Neural progenitor cell (in vitro differentiated cells): ENCODE measurements at regions not wholly inside any gene's neighbourhood (a gene's known extent, or its start where the extent isn't known, plus 50 kb on each side); places are given as distances from the start of the nearest gene placed in this dataset.

ENCODE experiments used
- DNase-seq: peaks from one replicate; pipeline ENCODE4 v3.0.0-alpha.2; 2016; ENCODE audit warnings: low spot score
- H2AFZ ChIP-seq: fragments of 200-600 bp; sonication (generic); replicated peaks from 2 replicates; pipeline ENCODE4 v1.6.1; 2016; ENCODE audit warnings: antibody characterized with exemption
- H3F3A ChIP-seq: fragments of 200-600 bp; sonication (generic); 2 replicates; pipeline ENCODE4 v1.6.1; 2016; ENCODE audit warnings: antibody characterized with exemption, low read depth
- H3K27ac ChIP-seq: fragments of 200-600 bp; sonication (generic); 2 replicates; pipeline ENCODE4 v1.5.1; 2016; ENCODE audit warnings: mild to moderate bottlenecking
- H3K27me3 ChIP-seq: fragments of 200-600 bp; sonication (generic); 2 replicates; pipeline ENCODE4 v1.6.1; 2016; ENCODE audit warnings: mild to moderate bottlenecking, moderate library complexity
- H3K36me3 ChIP-seq: fragments of 200-600 bp; sonication (generic); 2 replicates; pipeline ENCODE4 v1.5.1; 2016
- H3K4me1 ChIP-seq: fragments of 200-600 bp; sonication (generic); 2 replicates; pipeline ENCODE4 v1.6.1; 2016; ENCODE audit warnings: mixed run types
- H3K4me2 ChIP-seq: fragments of 200-600 bp; sonication (generic); 2 replicates; pipeline ENCODE4 v1.6.1; 2016
- H3K4me3 ChIP-seq: fragments of 200-600 bp; sonication (generic); 2 replicates; pipeline ENCODE4 v1.5.1; 2016
- H3K79me2 ChIP-seq: fragments of 200-600 bp; sonication (generic); 2 replicates; pipeline ENCODE4 v1.6.1; 2016; ENCODE audit warnings: low read depth
- H3K9ac ChIP-seq: fragments of 200-600 bp; sonication (generic); 2 replicates; pipeline ENCODE4 v1.6.1; 2016
- H3K9me3 ChIP-seq: fragments of 200-600 bp; sonication (generic); 2 replicates; pipeline ENCODE4 v1.5.1; 2016; ENCODE audit warnings: low read depth
- H4K20me1 ChIP-seq: fragments of 200-600 bp; sonication (generic); 2 replicates; pipeline ENCODE4 v1.6.1; 2016; ENCODE audit warnings: low read depth
- H3K27ac Mint-ChIP-seq: 3 replicates; pipeline ENCODE4 v1.8.0; 2021; ENCODE audit warnings: mixed read lengths
- H3K27me3 Mint-ChIP-seq: 2 replicates; pipeline ENCODE4 v1.8.0; 2022; ENCODE audit warnings: low read depth, mild to moderate bottlenecking, inconsistent platforms, moderate library complexity, mixed read lengths; ENCODE audit not compliant: insufficient read depth
- H3K36me3 Mint-ChIP-seq: 3 replicates; pipeline ENCODE4 v1.8.0; 2021; ENCODE audit warnings: mixed read lengths
- H3K4me1 Mint-ChIP-seq: 3 replicates; pipeline ENCODE4 v1.8.0; 2021; ENCODE audit warnings: mixed read lengths
- H3K4me3 Mint-ChIP-seq: 3 replicates; pipeline ENCODE4 v1.8.0; 2021; ENCODE audit warnings: mild to moderate bottlenecking, moderate library complexity, mixed read lengths
- H3K9me3 Mint-ChIP-seq: 3 replicates; pipeline ENCODE4 v1.8.0; 2020; ENCODE audit warnings: mixed read lengths
- EZH2 ChIP-seq: fragments of 200-600 bp; sonication (generic); IDR thresholded peaks from 2 replicates; pipeline ENCODE4 v1.6.1; 2017; ENCODE audit warnings: antibody characterized with exemption, mild to moderate bottlenecking, moderate library complexity
- EZH2phosphoT487 ChIP-seq: fragments of 200-600 bp; sonication (generic); IDR thresholded peaks from 2 replicates; pipeline ENCODE4 v1.6.1; 2017; ENCODE audit warnings: antibody characterized with exemption
- TF ChIP-seq, protein P1 (sequence below): fragments of 200-600 bp; sonication (generic); IDR thresholded peaks from 2 replicates; pipeline ENCODE4 v1.5.1; 2017; ENCODE audit warnings: antibody characterized with exemption, mild to moderate bottlenecking

- Histone ChIP-seq H2AFZ (no peak overlapping the region), H3K4me1 (peaks cover 7% of the 10 kb centered on the region), H3K9ac (no peak overlapping the region), H4K20me1 (no peaks in the 10 kb centered on the region), H3K4me3 (no peak overlapping the region), H3K9me3 (no peaks in the 10 kb centered on the region), H3K27ac (no peak overlapping the region), H3K36me3 (no peaks in the 10 kb centered on the region), H3K4me2 (no peak overlapping the region), H3F3A (no peaks in the 10 kb centered on the region), H3K79me2 (no peaks in the 10 kb centered on the region), H3K27me3 (no peaks in the 10 kb centered on the region)
- Mint-ChIP-seq H3K9me3 (no peaks in the 10 kb centered on the region), H3K27me3 (peaks cover 9% of the 10 kb centered on the region), H3K4me1 (peaks cover 20% of the 10 kb centered on the region), H3K36me3 (no peaks in the 10 kb centered on the region), H3K4me3 (no peak overlapping the region), H3K27ac (no peak overlapping the region)
- no peak for DNase-seq
- TF ChIP-seq EZH2phosphoT487: no peak
- TF ChIP-seq, protein P1, sequence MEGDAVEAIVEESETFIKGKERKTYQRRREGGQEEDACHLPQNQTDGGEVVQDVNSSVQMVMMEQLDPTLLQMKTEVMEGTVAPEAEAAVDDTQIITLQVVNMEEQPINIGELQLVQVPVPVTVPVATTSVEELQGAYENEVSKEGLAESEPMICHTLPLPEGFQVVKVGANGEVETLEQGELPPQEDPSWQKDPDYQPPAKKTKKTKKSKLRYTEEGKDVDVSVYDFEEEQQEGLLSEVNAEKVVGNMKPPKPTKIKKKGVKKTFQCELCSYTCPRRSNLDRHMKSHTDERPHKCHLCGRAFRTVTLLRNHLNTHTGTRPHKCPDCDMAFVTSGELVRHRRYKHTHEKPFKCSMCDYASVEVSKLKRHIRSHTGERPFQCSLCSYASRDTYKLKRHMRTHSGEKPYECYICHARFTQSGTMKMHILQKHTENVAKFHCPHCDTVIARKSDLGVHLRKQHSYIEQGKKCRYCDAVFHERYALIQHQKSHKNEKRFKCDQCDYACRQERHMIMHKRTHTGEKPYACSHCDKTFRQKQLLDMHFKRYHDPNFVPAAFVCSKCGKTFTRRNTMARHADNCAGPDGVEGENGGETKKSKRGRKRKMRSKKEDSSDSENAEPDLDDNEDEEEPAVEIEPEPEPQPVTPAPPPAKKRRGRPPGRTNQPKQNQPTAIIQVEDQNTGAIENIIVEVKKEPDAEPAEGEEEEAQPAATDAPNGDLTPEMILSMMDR: no peak
- TF ChIP-seq EZH2: no peak
These were observed 271.1 kb upstream of the TNRC6C start for GRCh38 chr17:77687417-77687816.

DNA sequence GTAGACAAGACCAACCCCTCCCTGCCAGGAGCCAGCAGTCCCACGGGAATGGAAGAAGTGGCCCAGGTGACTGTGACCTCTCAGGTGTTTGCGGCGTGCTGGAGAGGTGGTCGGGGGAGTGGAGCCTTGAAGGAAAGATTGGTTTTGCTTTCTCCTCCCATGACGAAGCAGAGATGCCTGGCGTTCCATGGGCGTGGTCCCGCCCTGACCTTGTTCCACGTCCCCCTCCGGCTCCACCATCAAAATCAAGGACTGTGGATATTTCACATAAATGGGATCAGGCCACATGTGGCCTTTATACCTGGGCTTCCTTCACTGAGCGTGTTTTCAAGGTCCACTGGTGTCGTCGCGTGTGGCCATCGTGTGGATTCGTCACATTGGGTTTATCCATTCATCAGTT is 270.6 kb upstream of the TNRC6C start:
- H4K20me1 ChIP-seq: no peaks in the 10 kb centered on the region
- H3K4me1 ChIP-seq: peaks cover 7% of the 10 kb centered on the region
- H3K36me3 Mint-ChIP-seq: no peaks in the 10 kb centered on the region

DNA sequence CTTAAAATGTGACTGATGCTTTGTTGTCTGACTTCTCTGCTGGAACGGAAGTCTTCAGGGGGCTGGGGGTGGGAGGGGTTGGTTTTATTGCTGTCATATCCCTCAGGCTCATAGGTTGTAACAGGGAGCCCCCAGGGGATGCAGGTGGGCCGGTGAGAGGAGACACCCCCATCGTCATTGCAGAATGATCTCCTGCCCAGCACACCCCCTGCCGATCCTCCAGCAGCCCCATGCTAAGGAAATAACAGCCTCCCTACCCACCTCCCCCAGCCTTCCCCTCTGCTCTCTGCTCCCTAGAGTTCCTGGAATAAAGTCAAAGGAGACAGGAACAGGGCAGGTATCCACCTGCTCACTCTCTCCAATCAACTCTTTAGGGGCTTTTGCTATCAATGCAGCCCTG is 270.1 kb upstream of the TNRC6C start:
- Histone ChIP-seq H3K9me3 (no peaks in the 10 kb centered on the region), H3K27me3 (peaks cover 5% of the 10 kb centered on the region), H3K36me3 (no peaks in the 10 kb centered on the region), H3F3A (no peaks in the 10 kb centered on the region), H3K4me2 (no peak overlapping the region), H3K9ac (no peak overlapping the region), H2AFZ (no peak overlapping the region), H3K79me2 (no peaks in the 10 kb centered on the region), H3K4me1 (peaks cover 7% of the 10 kb centered on the region), H3K27ac (no peak overlapping the region), H4K20me1 (no peaks in the 10 kb centered on the region), H3K4me3 (no peak overlapping the region)
- H3K27ac Mint-ChIP-seq: no peak overlapping the region
- TF ChIP-seq, protein P1: no peak
- no peak for TF ChIP-seq EZH2
- TF ChIP-seq EZH2phosphoT487: no peak
- H3K9me3 Mint-ChIP-seq: no peaks in the 10 kb centered on the region
- peaks cover 14% of the 10 kb centered on the region for H3K27me3 Mint-ChIP-seq
- no peaks in the 10 kb centered on the region for H3K36me3 Mint-ChIP-seq
- H3K4me3 Mint-ChIP-seq: no peak overlapping the region
- DNase-seq: no peak
- peaks cover 20% of the 10 kb centered on the region for H3K4me1 Mint-ChIP-seq

More for the DNA sequence above, 270.6 kb upstream of the TNRC6C start:
- H3K9me3 ChIP-seq: no peaks in the 10 kb centered on the region
- H3K4me3 Mint-ChIP-seq: no peak overlapping the region
- H3F3A ChIP-seq: no peaks in the 10 kb centered on the region
- no peak overlapping the region for H3K4me2 ChIP-seq
- peaks cover 12% of the 10 kb centered on the region for H3K27me3 Mint-ChIP-seq
- no peak overlapping the region for H2AFZ ChIP-seq
- H3K4me1 Mint-ChIP-seq: peaks cover 20% of the 10 kb centered on the region
- DNase-seq: no peak
- no peak overlapping the region for H3K27ac Mint-ChIP-seq
- no peak for TF ChIP-seq EZH2phosphoT487
- TF ChIP-seq, protein P1: no peak
- TF ChIP-seq EZH2: no peak
- H3K36me3 ChIP-seq: no peaks in the 10 kb centered on the region
- H3K4me3 ChIP-seq: no peak overlapping the region
- no peaks in the 10 kb centered on the region for H3K9me3 Mint-ChIP-seq
- H3K9ac ChIP-seq: no peak overlapping the region
- H3K27me3 ChIP-seq: peaks cover 1% of the 10 kb centered on the region
- no peaks in the 10 kb centered on the region for H3K79me2 ChIP-seq
- H3K27ac ChIP-seq: no peak overlapping the region
